ENCODE measurements at regions not wholly inside any gene's neighbourhood (a gene's known extent, or its start where the extent isn't known, plus 50 kb on each side); places are given as distances from the start of the nearest gene placed in this dataset.
"Not testable (repeated sequence)": the region's sequence is repeated elsewhere in the genome, so short reads cannot be mapped to it uniquely, and the experiment has no call there.

DNA sequence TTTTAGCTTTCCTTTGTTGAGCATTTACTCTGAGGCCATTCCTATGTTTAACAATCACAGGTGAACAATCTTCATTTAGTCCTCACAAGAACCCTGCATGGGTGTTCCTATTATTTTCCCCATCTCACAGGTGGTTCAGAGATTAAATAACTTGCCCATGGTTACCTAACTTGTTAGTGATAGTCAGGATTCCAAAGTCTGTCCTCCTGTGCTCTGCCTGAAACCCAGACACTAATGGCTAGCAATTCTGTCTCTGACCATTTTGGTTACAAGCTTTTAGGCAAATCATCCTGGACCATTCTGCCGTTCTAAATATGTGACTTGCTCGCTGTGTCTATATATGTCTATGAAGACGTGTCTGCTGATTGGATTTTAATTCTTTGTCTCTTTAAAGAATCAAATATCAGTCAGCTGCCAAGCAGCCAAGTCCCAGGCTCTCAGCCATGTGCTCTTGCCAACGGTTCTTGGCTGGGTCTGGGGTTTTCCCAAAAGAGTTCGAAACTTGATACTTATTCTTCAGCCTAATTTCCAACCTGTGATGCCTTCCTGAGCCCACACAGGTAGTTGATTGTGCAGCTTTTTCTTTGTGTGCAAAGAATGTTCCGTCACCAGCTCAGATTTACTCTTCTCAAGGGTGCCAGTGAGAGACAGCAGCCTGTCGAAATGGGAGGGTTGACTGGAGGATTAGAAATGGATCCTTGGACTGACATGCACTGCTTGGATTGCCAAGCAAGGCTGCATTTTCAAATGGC lies 121.7 kb downstream of the NREP start:
- no peak for DNase-seq

DNA sequence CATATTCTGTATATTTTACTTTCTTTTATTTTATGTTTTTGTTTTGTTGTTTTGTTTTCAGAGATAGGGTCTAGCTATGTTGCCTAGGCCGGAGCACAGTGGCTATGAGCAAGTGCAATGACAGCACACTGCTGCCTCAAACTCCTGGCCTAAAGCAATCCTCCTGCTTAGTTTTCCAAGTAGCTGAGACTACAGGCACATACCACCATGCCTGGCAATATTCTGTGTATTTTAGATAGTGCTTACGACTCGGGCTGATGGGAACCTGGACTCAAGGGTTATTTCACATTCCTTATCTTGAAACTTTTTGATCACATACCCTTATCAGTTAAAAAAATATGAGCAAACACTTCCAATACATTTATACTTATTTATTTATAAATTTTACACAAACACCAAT lies 119.0 kb upstream of the STARD4 start:
- DNase-seq: no peak

DNA sequence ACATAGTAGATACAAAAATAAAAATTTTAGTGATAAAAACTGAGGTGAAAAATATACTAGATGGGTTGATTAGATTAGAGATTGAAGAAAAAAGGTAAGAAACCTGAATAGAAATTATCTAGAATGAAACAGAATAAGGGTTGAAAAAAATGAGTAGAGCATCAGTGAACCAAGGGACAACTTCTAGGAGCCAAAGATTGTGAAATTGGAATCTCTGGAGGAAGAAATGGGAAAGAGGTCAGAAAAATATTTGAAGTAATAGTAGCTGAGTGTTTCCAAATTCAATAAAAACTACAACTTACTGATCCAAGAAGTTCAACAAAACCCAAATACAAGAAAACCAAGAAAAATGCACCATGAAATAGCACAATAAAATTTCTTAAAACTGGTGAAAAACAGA lies 116.6 kb upstream of the STARD4 start:
- DNase-seq: no peak

DNA sequence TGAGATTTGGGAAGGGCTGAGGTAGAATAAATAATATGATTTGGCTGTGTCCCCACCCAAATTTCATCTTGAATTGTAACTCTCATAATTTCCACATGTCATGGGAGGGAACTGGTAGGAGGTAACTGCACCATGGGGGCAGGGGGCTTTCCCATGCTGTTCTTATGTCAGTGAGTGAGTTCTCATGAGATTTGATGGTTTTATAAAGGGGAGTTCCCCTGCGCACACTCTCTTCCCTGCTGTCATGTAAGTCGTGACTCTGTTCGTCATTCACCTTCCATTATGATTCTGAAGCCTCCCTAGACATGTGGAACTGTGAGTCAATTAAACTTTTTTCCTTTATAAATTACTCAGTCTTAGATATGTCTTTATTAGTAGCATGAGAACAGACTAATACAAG lies 115.5 kb upstream of the STARD4 start:
- no peak for DNase-seq

DNA sequence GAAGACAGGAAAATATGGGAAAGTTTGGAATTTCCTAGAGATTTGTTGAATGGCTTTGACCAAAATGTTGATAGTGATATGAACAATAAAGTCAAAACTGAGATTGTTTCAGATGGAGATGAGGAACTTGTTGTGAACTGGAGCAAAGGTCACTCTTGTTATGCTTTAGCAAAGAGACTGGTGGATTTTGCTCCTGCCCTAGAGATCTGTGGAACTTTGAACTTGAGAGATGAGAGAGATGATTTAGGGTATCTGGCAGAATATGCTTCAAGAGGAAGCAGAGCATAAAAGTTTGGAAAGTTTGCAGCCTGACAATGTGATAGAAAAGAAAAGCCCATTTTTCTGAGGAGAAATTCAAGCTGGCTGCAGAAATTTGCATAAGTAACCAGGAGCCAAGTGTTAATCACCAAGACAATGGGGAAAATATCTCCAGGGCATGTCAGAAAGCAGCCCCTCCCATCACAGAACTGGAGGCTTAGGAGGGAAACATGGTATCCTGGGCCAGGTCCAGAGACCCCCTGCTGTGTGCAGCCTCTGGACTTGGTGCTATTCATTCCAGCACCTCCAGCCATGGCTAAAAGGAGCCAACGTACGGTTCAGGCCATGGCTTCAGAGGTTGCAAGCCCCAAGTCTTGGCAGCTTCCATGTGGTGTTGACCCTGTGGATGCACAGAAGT lies 114.3 kb upstream of the STARD4 start:
- DNase-seq: no peak

DNA sequence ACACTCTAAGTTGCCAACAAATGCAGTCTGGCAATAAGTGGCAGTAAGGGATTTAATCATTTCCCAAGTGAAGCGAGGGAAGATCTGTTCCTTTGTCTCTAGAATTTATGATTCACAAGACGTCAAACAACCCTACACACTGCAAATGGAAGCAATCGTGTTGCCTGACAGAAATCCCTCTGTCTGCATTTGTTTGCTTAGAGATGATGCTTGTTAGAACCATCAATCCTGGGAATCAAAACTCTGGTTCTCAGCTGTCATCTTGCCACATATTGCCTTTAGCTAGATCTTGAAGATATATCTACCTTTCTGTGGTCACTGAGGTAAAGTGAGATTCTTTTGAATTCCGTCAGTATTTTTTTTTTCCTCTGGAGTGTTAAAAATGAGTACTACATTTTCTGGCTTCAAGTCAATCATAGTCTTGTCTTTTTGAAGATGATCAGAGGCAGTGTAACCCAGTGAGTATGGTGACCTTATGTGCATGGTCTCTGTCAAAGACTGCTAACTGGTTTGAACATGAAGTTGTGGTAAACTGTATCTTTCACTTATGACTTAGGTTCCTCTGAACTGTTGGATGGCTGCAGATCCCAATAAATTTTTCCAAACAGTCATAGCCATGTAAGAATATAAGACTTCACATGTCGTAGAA lies 106.4 kb upstream of the STARD4 start:
- no peak for DNase-seq

DNA sequence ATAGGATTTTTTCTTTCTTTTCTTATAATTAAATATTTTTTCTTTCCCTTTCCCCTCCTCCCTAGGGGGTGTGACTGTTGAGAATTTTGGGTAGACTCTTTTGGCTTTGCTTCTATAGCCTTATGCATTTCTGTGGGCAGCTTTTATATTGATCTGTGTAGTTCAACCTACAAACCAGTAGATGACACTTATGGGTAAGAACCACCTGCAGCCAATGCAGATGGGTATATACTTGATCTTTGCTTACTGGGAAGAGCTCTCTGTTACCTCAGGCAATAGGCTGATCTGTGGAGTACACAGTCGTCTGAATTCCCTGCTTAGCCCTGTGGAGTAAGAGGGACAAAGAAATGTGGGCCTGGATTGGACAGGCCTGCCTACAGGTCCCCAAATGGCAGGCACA lies 102.7 kb upstream of the STARD4 start:
- no peak for DNase-seq

DNA sequence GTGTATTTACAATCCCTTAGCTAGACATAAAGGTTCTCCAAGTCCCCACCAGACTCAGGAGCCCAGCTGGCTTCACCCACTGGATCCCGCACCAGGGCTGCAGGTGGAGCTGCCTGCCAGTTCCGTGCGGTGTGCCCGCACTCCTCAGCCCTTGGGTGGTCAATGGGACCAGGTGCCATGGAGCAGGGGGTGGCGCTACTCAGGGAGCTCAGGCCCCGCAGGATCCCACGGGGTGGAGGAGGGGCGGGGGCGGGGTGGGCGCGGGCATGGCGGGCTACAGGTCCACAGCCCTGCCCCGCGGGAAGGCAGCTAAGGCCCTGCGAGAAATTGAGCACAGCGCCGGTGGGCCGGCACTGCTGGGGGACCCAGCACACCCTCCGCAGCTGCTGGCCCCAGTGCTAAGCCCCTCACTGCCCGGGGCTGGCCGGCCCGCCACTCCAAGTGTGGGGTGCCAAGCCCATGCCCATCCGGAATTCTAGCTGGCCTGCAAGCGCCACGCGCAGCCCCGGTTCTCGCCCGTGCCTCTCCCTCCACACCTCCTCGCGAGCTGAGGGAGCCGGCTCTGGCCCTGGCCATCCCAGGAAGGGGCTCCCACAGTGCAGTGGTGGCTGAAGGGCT lies 99.8 kb upstream of the STARD4 start:
- not testable (repeated sequence) for DNase-seq

DNA sequence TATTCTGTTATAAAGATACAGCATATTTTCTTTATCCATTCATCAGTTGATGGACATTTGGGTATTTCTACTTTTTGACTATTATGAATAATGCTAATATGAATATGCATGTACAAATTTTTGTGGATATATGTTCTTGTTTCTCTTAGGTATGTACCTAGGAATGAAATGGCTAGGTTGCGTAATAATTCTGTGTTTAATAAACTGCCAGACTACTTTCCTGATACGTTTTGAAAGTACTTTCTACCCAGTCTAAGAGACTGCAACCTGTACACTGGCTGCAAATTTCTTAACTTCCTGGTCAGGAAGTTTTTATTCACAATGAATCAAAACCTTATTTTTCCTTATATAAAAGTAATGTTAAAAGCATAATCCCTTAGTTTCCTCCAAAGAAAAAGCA lies 93.9 kb upstream of the STARD4 start:
- no peak for DNase-seq

DNA sequence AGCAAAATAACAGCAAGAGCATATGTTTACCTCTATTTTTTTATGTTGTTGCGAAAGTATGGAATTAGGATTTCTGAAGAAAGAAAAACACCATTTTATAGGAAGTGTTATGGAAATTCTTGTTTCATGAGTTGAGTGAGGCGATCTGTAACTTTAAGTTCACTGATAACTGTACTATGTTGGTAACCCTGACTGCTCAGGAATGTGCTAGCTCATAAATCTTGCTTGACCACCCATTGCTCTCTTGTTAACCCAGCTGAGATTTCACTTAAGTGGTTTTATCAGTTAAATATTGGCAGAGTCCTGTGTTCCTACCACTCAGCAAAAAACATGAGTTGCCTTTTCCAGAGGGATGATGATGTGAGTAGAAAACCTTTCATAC lies 91.1 kb upstream of the STARD4 start:
- DNase-seq: peak; percentile 32

DNA sequence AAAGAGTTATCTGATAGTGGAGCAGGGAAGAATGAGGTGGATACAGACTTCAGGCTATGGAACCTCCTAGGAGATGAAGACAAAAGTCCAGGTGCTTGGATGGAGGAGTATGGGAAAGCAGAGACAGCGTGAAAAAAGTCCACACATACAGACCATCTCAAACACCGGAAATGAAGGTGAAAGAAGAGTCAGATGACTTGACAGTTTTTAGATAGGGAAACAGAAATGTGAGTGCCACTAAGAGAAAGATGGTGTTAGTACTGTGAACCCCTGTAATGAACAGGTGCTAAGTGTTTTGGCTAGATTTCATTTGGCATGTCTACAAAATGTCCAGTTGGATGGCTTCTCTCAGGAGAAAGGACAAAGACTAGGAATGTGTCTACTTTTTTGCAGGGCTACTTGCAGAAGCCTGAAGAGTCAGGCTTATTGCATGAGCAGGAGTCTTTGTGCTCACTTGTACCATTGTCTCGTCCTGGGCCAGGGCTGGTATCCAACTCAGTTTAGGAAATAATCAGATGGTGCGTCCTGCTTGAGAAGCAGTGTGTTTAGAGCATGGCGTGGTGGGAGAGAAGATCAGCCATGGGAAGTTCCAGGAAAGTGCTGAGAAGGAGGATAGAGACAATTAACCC lies 90.6 kb upstream of the STARD4 start:
- DNase-seq: peak; percentile 13

DNA sequence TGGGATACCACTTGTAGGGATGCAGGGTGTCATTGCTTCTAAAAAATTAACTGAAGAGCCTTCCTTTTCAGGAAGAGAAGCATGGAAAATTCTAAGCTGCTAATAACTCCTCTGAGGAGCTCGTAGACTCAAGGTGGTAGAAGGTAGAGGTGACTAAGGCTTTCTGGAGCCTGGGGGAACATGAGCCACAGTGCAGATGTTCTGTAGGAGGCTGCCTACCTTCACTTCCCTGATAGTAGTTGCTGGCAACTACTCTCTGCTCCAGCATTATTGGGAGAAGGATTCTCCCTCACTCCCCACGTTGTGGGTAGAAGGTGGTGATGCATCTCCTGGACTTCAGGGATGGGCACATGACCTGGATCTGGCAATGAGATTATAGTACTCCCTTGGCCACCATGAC lies 86.7 kb upstream of the STARD4 start:
- no peak for DNase-seq

DNA sequence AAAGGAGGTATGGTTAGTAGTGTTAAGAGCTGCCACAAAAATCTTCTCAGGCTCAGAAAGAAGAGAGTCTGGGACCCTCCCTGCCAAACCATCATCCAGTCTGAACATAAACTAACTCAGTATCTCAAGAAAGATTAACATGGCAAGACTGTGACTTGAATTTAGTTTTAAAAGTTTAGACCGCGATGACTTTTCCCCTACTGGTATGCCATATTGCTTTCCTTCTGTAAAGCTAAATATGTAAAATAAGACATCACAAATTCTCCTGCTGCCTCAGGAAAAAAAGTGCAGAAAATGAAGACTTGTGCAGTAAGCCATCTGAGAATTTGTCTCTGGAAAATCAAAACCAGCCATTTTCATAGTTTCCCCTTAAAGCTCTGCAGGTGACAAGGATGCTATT lies 85.2 kb upstream of the STARD4 start:
- no peak for DNase-seq

DNA sequence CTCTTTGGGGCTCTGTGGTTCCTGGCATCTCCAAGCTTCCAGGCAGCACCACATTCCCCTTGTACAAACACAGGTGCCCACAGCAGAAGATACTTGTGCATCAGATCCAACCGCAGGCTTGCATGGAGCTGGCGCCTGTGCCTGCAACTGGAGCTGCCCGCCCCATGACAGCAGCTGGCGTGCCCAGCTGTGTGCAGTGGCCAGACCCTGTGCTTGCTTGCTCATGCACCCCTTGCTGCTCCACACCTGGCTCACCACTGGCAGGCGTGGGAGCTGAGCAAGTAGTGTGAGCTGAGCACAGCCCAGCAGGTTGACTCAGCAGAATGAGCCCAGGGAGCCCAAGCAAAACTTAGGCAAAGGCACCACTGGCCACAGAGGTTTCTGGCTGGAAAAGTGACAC lies 84.4 kb upstream of the STARD4 start:
- no peak for DNase-seq

DNA sequence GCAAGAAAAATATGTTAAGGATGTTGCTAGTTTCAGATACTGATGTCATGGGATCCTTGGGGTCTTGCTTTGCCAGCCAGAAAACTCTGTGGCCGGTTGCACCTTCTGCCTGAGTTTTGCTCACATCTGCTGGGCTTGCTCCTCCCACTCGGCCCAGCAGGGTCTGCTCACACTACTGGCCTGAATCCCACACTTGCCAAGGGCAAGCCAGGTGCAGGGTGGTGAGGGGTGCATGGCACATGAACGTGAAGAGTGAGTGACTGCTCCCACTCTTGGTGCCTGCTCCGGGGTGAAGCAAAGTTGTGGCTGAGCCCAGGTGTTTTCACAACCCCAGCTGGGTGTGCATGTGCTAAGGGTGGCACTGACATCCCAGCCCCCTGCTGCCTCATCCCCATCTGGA lies 83.1 kb upstream of the STARD4 start:
- no peak for DNase-seq

DNA sequence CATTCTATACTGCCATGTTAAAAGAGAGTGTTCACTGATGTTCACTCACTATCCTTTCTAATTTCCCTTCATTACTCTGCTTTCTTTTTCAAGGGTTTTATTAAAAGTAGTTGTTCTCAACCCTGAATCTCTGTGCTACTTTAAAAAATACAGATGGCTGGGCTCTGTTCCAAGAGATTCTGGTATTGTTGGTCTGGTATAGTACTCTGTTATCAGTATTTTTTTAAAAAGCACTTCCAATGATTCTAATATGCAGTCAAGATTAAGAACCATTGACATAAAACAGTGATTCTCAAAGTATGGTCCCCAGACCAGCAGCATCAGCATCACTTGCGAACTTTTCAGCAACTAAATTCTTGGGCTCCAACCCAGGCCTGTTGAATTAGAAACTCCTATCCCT lies 77.0 kb upstream of the STARD4 start:
- DNase-seq: no peak

DNA sequence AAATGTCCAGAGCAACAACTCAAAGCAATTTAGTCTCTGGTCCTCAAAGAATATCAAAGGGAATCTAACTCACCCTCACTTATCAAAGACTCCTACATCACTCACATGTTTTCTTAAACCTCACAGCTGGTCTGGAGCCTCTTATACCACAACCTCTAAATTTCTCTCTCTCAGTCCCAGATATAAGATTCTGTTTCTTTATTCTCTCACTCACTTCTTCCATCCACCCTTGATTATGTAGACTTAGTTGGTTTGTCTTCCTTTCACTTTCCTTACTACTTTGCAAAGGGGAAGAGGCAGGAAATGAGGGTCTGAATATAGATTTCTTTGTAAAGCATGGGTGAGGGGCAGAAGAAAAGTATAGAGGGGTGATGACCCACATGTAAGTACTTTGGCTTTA lies 75.4 kb upstream of the STARD4 start:
- DNase-seq: no peak

DNA sequence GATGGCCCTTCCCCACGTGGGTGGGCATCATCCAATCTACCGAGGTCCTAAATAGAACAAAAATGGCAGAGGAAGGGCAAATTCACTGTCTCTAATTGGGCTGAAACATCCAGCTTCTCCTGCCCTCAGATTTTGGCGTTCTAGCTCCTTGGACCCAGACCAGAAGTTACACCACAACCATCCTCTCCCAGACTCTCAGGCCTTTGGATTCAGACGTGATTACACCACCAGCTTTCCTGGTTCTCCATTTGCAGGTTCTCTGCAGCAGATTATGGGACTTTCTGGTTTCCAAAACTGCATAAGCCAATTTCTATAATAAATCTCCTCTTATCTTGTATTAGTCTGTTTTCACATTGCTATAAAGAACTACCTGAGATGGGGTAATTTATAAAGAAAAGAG lies 73.6 kb upstream of the STARD4 start:
- no peak for DNase-seq

DNA sequence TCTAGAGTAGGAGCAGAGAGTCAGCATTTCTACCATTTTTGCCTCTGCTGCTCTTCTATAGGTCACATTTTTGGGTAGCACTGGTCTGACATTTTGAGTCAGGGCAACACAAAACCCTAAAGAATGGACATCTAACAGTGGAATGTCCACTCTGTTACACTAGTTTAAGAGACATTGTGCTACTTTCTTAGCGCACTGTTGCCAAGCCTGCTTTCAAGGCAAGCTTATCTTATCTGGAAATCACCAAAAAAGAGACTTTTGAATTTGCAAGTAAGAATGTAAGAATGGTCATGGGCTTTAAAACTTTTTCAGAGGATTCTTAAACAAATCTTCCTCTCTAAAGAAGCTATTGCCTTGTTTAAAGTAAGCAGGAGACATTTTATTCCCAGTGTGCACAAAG lies 73.0 kb upstream of the STARD4 start:
- no peak for DNase-seq

DNA sequence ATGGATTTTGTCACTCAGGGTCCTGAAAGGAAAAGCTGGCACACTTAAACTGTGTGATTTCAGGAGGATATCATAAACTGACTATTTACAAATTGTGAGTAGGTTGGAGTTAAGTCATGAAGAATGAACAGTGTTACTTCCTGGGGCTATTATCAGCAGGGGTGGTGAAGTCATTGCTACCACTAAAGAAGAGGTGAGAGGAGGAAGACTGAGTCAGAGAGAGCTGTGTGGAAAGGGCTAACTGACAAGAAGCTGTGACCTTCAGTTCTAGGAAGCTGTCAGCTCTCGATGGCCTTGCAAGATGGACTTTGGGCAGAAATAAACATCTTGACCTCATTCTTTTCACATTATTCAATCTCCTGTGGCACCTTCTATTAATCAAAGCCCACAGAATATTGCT lies 72.3 kb upstream of the STARD4 start:
- DNase-seq: no peak

DNA sequence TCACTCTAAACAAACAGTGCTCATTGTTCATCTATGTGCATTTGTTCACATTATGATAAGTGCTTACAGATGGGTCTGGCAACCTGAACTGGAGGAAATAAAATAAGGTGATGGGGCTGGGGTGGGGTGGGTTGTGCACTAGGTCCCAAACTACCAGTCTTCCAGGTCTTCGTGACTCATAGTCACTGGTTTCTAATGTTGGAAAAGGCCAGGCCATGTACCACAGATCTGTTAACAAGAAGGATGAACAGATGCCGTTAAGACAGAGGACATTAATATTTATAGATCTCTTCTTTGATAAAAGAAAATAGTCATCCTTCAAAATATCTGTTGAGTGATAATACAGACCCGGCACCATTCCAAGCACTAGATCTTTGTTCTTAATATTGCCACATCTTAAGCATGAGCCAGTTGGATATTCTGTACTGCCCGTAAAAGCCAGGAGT lies 71.4 kb upstream of the STARD4 start:
- DNase-seq: no peak

DNA sequence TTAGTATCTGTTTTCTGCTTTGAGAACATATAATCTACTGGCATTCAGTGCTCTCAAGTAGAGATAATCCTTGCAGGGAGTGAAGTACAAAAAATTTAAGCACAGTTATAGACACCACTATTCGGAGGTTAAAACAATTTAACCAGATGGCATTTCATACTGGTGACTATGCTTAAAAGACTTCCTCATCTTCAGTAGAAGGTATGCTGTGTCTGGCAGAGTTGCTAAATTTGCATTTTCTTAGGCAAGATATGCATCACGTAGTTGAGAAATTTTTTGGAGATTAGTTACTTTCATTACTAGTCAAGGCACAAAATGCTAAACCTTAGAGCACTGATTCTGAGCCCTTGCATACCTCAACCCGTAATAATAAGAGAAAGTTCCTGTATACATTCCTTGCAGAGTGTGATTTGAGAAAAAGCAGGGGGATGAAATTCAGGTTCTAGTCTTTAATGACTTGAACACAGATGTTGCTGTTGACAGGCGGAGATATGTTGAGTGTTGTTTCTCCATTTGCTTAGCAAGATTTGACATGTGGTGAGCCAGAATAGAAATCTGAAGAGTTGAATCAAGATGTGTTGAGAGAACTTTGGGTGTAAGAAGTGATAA lies 70.8 kb upstream of the STARD4 start:
- no peak for DNase-seq
